Endothelial cell (in vitro differentiated cells): ENCODE measurements at regions not wholly inside any gene's neighbourhood (a gene's known extent, or its start where the extent isn't known, plus 50 kb on each side); places are given as distances from the start of the nearest gene placed in this dataset.

Experiments
- DNase-seq: peaks from one replicate; pipeline ENCODE4 v3.0.0; 2021; ENCODE audit warnings: low spot score
- H3K27ac Mint-ChIP-seq: one replicate; pipeline ENCODE4 v1.8.0; 2021; ENCODE audit warnings: mixed read lengths, inconsistent platforms; ENCODE audit not compliant: unreplicated experiment
- H3K27me3 Mint-ChIP-seq: one replicate; pipeline ENCODE4 v1.8.0; 2021; ENCODE audit warnings: mild to moderate bottlenecking, moderate library complexity, mixed read lengths, inconsistent platforms; ENCODE audit not compliant: unreplicated experiment
- H3K36me3 Mint-ChIP-seq: one replicate; pipeline ENCODE4 v1.8.0; 2021; ENCODE audit warnings: mild to moderate bottlenecking, low read depth, mixed read lengths, inconsistent platforms; ENCODE audit not compliant: unreplicated experiment
- H3K4me1 Mint-ChIP-seq: one replicate; pipeline ENCODE4 v1.8.0; 2021; ENCODE audit warnings: mild to moderate bottlenecking, mixed read lengths, inconsistent platforms; ENCODE audit not compliant: unreplicated experiment
- H3K4me3 Mint-ChIP-seq: one replicate; pipeline ENCODE4 v1.8.0; 2021; ENCODE audit warnings: mild to moderate bottlenecking, mixed read lengths, inconsistent platforms; ENCODE audit not compliant: unreplicated experiment
- H3K9me3 Mint-ChIP-seq: one replicate; pipeline ENCODE4 v1.8.0; 2021; ENCODE audit warnings: mixed read lengths, inconsistent platforms; ENCODE audit not compliant: unreplicated experiment
- TF ChIP-seq, protein P1 (sequence below): fragments of 200-600 bp; sonication (generic); IDR thresholded peaks from one replicate; pipeline ENCODE4 v1.5.0; 2021; ENCODE audit warnings: antibody characterized with exemption; ENCODE audit not compliant: unreplicated experiment

DNA sequence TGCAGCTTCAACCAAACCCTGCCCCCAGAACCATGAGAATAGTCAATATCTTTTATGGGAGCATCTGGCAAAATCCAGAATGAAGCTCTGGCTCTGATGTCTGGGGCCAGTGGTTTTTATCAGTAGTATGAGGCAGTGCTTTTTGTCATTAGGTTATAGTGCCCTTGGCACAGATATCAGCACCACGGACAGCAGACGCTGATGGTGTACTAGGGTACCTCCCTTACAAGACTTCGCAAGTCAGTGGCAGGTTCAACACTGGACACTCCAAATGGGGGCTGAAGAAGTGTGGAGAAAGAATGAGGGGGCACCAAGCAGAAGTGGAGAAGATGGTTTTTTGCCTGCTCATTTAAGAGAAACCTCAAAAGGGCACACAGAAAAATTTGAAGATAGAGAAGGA, 68.2 kb upstream of the E2F7 start:
- Mint-ChIP-seq H3K27me3 (no peaks in the 10 kb centered on the region), H3K9me3 (no peaks in the 10 kb centered on the region), H3K4me3 (no peak overlapping the region), H3K36me3 (no peaks in the 10 kb centered on the region), H3K27ac (no peak overlapping the region), H3K4me1 (no peaks in the 10 kb centered on the region)
- TF ChIP-seq, protein P1, sequence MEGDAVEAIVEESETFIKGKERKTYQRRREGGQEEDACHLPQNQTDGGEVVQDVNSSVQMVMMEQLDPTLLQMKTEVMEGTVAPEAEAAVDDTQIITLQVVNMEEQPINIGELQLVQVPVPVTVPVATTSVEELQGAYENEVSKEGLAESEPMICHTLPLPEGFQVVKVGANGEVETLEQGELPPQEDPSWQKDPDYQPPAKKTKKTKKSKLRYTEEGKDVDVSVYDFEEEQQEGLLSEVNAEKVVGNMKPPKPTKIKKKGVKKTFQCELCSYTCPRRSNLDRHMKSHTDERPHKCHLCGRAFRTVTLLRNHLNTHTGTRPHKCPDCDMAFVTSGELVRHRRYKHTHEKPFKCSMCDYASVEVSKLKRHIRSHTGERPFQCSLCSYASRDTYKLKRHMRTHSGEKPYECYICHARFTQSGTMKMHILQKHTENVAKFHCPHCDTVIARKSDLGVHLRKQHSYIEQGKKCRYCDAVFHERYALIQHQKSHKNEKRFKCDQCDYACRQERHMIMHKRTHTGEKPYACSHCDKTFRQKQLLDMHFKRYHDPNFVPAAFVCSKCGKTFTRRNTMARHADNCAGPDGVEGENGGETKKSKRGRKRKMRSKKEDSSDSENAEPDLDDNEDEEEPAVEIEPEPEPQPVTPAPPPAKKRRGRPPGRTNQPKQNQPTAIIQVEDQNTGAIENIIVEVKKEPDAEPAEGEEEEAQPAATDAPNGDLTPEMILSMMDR, result no peak
- peak; percentile 71 for DNase-seq

- Mint-ChIP-seq H3K9me3 (no peaks in the 10 kb centered on the region), H3K27ac (no peak overlapping the region), H3K4me1 (no peaks in the 10 kb centered on the region), H3K4me3 (no peak overlapping the region), H3K36me3 (no peaks in the 10 kb centered on the region), H3K27me3 (no peaks in the 10 kb centered on the region)
- no peak for DNase-seq
- TF ChIP-seq, protein P1, result no peak
Measured at GRCh38 chr12:77131977-77132490, 66.7 kb upstream of the E2F7 start.

GRCh38 chr12:77130193-77130592, 64.8 kb upstream of the E2F7 start:
- DNase-seq, result no peak
- Mint-ChIP-seq H3K4me3 (no peak overlapping the region), H3K27me3 (no peaks in the 10 kb centered on the region), H3K27ac (no peak overlapping the region), H3K4me1 (no peaks in the 10 kb centered on the region), H3K36me3 (no peaks in the 10 kb centered on the region), H3K9me3 (no peaks in the 10 kb centered on the region)
- TF ChIP-seq, protein P1, result no peak

- Mint-ChIP-seq H3K27me3 (no peaks in the 10 kb centered on the region), H3K9me3 (no peaks in the 10 kb centered on the region), H3K4me1 (no peaks in the 10 kb centered on the region), H3K27ac (no peak overlapping the region), H3K36me3 (no peaks in the 10 kb centered on the region), H3K4me3 (no peak overlapping the region)
- TF ChIP-seq, protein P1, result no peak
- DNase-seq, result no peak
Measured at GRCh38 chr12:77124767-77125166, 59.4 kb upstream of the E2F7 start.

DNA sequence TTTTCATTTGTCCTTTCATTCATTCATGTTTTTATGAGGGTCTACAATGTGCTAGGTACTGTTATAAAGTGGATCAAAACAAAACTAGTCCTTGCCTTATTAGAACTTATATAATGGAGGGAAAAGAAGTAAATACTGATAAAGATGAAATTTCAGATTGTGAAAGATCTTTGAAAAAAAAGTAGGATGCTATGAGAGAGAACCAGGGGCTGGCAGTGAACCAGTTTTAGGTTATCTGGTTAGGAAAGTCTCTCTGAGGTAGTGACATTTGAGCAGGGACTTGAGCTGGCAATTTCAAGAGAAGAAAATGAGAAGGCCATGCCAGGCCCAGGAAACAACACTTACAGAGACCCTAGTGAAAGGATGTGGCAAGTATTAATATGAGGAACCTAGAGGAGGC, 57.3 kb upstream of the E2F7 start:
- no peak overlapping the region for H3K27ac Mint-ChIP-seq
- no peaks in the 10 kb centered on the region for H3K9me3 Mint-ChIP-seq
- TF ChIP-seq, protein P1, result no peak
- no peaks in the 10 kb centered on the region for H3K27me3 Mint-ChIP-seq
- no peak overlapping the region for H3K4me3 Mint-ChIP-seq
- no peaks in the 10 kb centered on the region for H3K4me1 Mint-ChIP-seq
- no peaks in the 10 kb centered on the region for H3K36me3 Mint-ChIP-seq
- no peak for DNase-seq
